Uterus (tissue), 2 donors: ENCODE measurements at regions not wholly inside any gene's neighbourhood (a gene's known extent, or its start where the extent isn't known, plus 50 kb on each side); places are given as distances from the start of the nearest gene placed in this dataset.

Experiments
- CTCF ChIP-seq, 4 experiments: fragments of 200-600 bp in 2 of 4; fragments of 450-650 bp in 2 of 4; sonication (generic) in 2 of 4; IDR thresholded peaks; one replicate each; pipeline ENCODE4 v1.5.1; 2016 to 2019; ENCODE audit warnings: antibody characterized with exemption in 4 of 4, mild to moderate bottlenecking in 2 of 4, moderate library complexity in 1 of 4
- POLR2A ChIP-seq, 2 donors: fragments of 450-650 bp; IDR thresholded peaks; one replicate each; pipeline ENCODE4 v1.6.1; 2016; ENCODE audit warnings: antibody characterized with exemption in 2 of 2, mild to moderate bottlenecking in 1 of 2, moderate library complexity in 1 of 2

GRCh38 chr5:93208141-93208751, 372.8 kb downstream of the NR2F1-AS1 start:
- TF ChIP-seq CTCF (IDR thresholded peaks at IDR 0.05), result no peak
- TF ChIP-seq POLR2A (IDR thresholded peaks at IDR 0.05), result no peak
